ENCODE measurements at regions not wholly inside any gene's neighbourhood (a gene's known extent, or its start where the extent isn't known, plus 50 kb on each side); places are given as distances from the start of the nearest gene placed in this dataset.

- Histone ChIP-seq H3K36me3 (ENCODE audit: control insufficient read depth, insufficient read depth, low read length) (no peaks in the 10 kb centered on the region), H3K4me3 (replicated peaks; ENCODE audit: low read depth, low read length) (no peak overlapping the region), H3K27me3 (replicated peaks; ENCODE audit: control insufficient read depth, insufficient read depth, low read length) (no peaks in the 10 kb centered on the region)
- no peak for TF ChIP-seq CTCF (IDR thresholded peaks at IDR 0.05; ENCODE audit: insufficient read depth, low read length, poor library complexity, severe bottlenecking)
- DNase-seq (ENCODE audit: extremely low read depth, insufficient read length): no peak
These were observed 140.5 kb upstream of the VSTM2B start for GRCh38 chr19:29385191-29385795.

- H3K4me3 ChIP-seq (replicated peaks; ENCODE audit: low read depth, low read length): no peak overlapping the region
- DNase-seq (ENCODE audit: extremely low read depth, insufficient read length): no peak
- no peaks in the 10 kb centered on the region for H3K27me3 ChIP-seq (replicated peaks; ENCODE audit: control insufficient read depth, insufficient read depth, low read length)
- H3K36me3 ChIP-seq (ENCODE audit: control insufficient read depth, insufficient read depth, low read length): no peaks in the 10 kb centered on the region
- no peak for TF ChIP-seq CTCF (IDR thresholded peaks at IDR 0.05; ENCODE audit: insufficient read depth, low read length, poor library complexity, severe bottlenecking)
These were observed 138.8 kb upstream of the VSTM2B start for GRCh38 chr19:29386970-29387369.

GRCh38 chr19:29387586-29387985 lies 138.2 kb upstream of the VSTM2B start:
- no peak overlapping the region for H3K4me3 ChIP-seq (replicated peaks; ENCODE audit: low read depth, low read length)
- no peaks in the 10 kb centered on the region for H3K27me3 ChIP-seq (replicated peaks; ENCODE audit: control insufficient read depth, insufficient read depth, low read length)
- no peak for DNase-seq (ENCODE audit: extremely low read depth, insufficient read length)
- no peak for TF ChIP-seq CTCF (IDR thresholded peaks at IDR 0.05; ENCODE audit: insufficient read depth, low read length, poor library complexity, severe bottlenecking)
- no peaks in the 10 kb centered on the region for H3K36me3 ChIP-seq (ENCODE audit: control insufficient read depth, insufficient read depth, low read length)

- H3K36me3 ChIP-seq (ENCODE audit: control insufficient read depth, insufficient read depth, low read length): no peaks in the 10 kb centered on the region
- TF ChIP-seq CTCF (IDR thresholded peaks at IDR 0.05; ENCODE audit: insufficient read depth, low read length, poor library complexity, severe bottlenecking): no peak
- no peak overlapping the region for H3K4me3 ChIP-seq (replicated peaks; ENCODE audit: low read depth, low read length)
- DNase-seq (ENCODE audit: extremely low read depth, insufficient read length): no peak
- no peaks in the 10 kb centered on the region for H3K27me3 ChIP-seq (replicated peaks; ENCODE audit: control insufficient read depth, insufficient read depth, low read length)
These were observed 136.3 kb upstream of the VSTM2B start for GRCh38 chr19:29389495-29389894.

GRCh38 chr19:29390742-29391141 lies 135.1 kb upstream of the VSTM2B start:
- no peaks in the 10 kb centered on the region for H3K36me3 ChIP-seq (ENCODE audit: control insufficient read depth, insufficient read depth, low read length)
- TF ChIP-seq CTCF (IDR thresholded peaks at IDR 0.05; ENCODE audit: insufficient read depth, low read length, poor library complexity, severe bottlenecking): no peak
- DNase-seq (ENCODE audit: extremely low read depth, insufficient read length): no peak

GRCh38 chr19:29393915-29394460 lies 131.8 kb upstream of the VSTM2B start:
- TF ChIP-seq CTCF (IDR thresholded peaks at IDR 0.05; ENCODE audit: insufficient read depth, low read length, poor library complexity, severe bottlenecking): no peak
- DNase-seq (ENCODE audit: extremely low read depth, insufficient read length): no peak
- Histone ChIP-seq H3K4me3 (replicated peaks; ENCODE audit: low read depth, low read length) (no peak overlapping the region), H3K36me3 (ENCODE audit: control insufficient read depth, insufficient read depth, low read length) (no peaks in the 10 kb centered on the region), H3K27me3 (replicated peaks; ENCODE audit: control insufficient read depth, insufficient read depth, low read length) (no peaks in the 10 kb centered on the region)

More at GRCh38 chr19:29390742-29391141, 135.1 kb upstream of the VSTM2B start:
- H3K4me3 ChIP-seq (replicated peaks; ENCODE audit: low read depth, low read length): no peak overlapping the region
- H3K27me3 ChIP-seq (replicated peaks; ENCODE audit: control insufficient read depth, insufficient read depth, low read length): no peaks in the 10 kb centered on the region
